TTC549 (cell line): ENCODE measurements at regions not wholly inside any gene's neighbourhood (a gene's known extent, or its start where the extent isn't known, plus 50 kb on each side); places are given as distances from the start of the nearest gene placed in this dataset.
"Not testable (repeated sequence)": the region's sequence is repeated elsewhere in the genome, so short reads cannot be mapped to it uniquely, and the experiment has no call there.

Experiments
- FAIRE-seq: peaks from 2 replicates; lab custom pipeline; 2012; peaks lifted over from hg19 to GRCh38; lab: Jason Lieb, UNC

- FAIRE-seq, result no peak
Measured at GRCh38 chr1:239939602-239940001, 152.1 kb upstream of the FMN2 start.

GRCh38 chr1:239943761-239944160 is 147.9 kb upstream of the FMN2 start:
- FAIRE-seq, result no peak

GRCh38 chr1:239944666-239945065 is 147.0 kb upstream of the FMN2 start:
- no peak for FAIRE-seq

GRCh38 chr1:239947801-239948200 is 143.9 kb upstream of the FMN2 start:
- FAIRE-seq, result no peak

- FAIRE-seq, result peak; percentile 98
Measured at GRCh38 chr1:239951511-239952140, 140.1 kb upstream of the FMN2 start.

GRCh38 chr1:239952348-239953308 is 139.1 kb upstream of the FMN2 start:
- FAIRE-seq, result no peak

GRCh38 chr1:239954836-239955235 is 136.8 kb upstream of the FMN2 start:
- FAIRE-seq, result no peak

GRCh38 chr1:239955431-239955830 is 136.3 kb upstream of the FMN2 start:
- FAIRE-seq, result no peak

- no peak for FAIRE-seq
Measured at GRCh38 chr1:239956263-239956662, 135.4 kb upstream of the FMN2 start.

- FAIRE-seq, result no peak
Measured at GRCh38 chr1:239958063-239958462, 133.6 kb upstream of the FMN2 start.

- FAIRE-seq, result no peak
Measured at GRCh38 chr1:239960366-239960765, 131.3 kb upstream of the FMN2 start.

GRCh38 chr1:239963856-239964255 is 127.8 kb upstream of the FMN2 start:
- no peak for FAIRE-seq

- peak; percentile 91 for FAIRE-seq
Measured at GRCh38 chr1:239976130-239976968, 115.3 kb upstream of the FMN2 start.

- FAIRE-seq, result no peak
Measured at GRCh38 chr1:239977416-239977815, 114.3 kb upstream of the FMN2 start.

- no peak for FAIRE-seq
Measured at GRCh38 chr1:239979456-239979855, 112.2 kb upstream of the FMN2 start.

GRCh38 chr1:239982762-239983161 is 108.9 kb upstream of the FMN2 start:
- FAIRE-seq, result no peak

GRCh38 chr1:239985044-239985443 is 106.6 kb upstream of the FMN2 start:
- no peak for FAIRE-seq

- FAIRE-seq, result peak; percentile 97
Measured at GRCh38 chr1:239987103-239987745, 104.5 kb upstream of the FMN2 start.

GRCh38 chr1:239989990-239990389 is 101.7 kb upstream of the FMN2 start:
- FAIRE-seq, result no peak

GRCh38 chr1:239992566-239992965 is 99.1 kb upstream of the FMN2 start:
- not testable (repeated sequence) for FAIRE-seq

GRCh38 chr1:239993366-239993765 is 98.3 kb upstream of the FMN2 start:
- FAIRE-seq, result no peak

GRCh38 chr1:239995281-239995680 is 96.4 kb upstream of the FMN2 start:
- no peak for FAIRE-seq
